K562 (cell line): ENCODE measurements at regions not wholly inside any gene's neighbourhood (a gene's known extent, or its start where the extent isn't known, plus 50 kb on each side); places are given as distances from the start of the nearest gene placed in this dataset.

Experiments used
- ATAC-seq: fragments of 200-7000 bp; cut with Tn5 transposase; 3 replicates; pipeline ENCODE4 v1.9.1; 2020; ENCODE audit warnings: moderate library complexity
- BruUV-seq: library from RNA; stranded (reverse); fragments of 400-500 nt; replicated peaks from 2 replicates; lab custom pipeline; 2021; lab: Mats Ljungman, UMichigan
- CTCF ChIA-PET: fragments of 300-600 bp; formaldehyde crosslinking; extraction: SDS; loops from one replicate; lab custom pipeline; 2021; ENCODE audit warnings: low intra/inter-chr PET ratio; lab: Yijun Ruan, JAX
- POLR2A ChIA-PET: fragments of 300-600, 350-650 bp; sonication (Branson Sonifier 250); formaldehyde crosslinking; extraction: SDS; loops from one replicate; lab custom pipeline; 2021; ENCODE audit warnings: antibody characterized with exemption, inconsistent platforms; lab: Yijun Ruan, JAX
- DNase-seq, 4 experiments: peaks; one replicate each; pipeline versions ENCODE4 v3.0.0 to v3.0.0-alpha.2; 2011 to 2018; ENCODE audit warnings: low spot score in 3 of 4, mixed read lengths in 3 of 4; ENCODE audit errors: extremely low read depth in 1 of 4
- FAIRE-seq: peaks from 2 replicates; lab custom pipeline; 2011; peaks lifted over from hg19 to GRCh38; lab: Jason Lieb, UNC
- H2AFZ ChIP-seq: 2 replicates; pipeline ENCODE4 v1.6.0; 2011; ENCODE audit warnings: low read depth, low read length, control low read depth, inconsistent platforms
- H3K27ac ChIP-seq: fragments of 200-600 bp; 3 replicates; pipeline ENCODE4 v1.8.0; 2011; ENCODE audit warnings: low read depth, mild to moderate bottlenecking, control low read depth, inconsistent platforms, low read length, moderate library complexity, mixed read lengths; ENCODE audit errors: extremely low read depth
- H3K27me3 ChIP-seq, 2 experiments: fragments of 300-600 bp in 1 of 2; 2 replicates in 1 of 2; 3 replicates in 1 of 2; pipeline versions ENCODE4 v1.6.0 to v1.8.0; 2011; ENCODE audit warnings: inconsistent platforms in 2 of 2, low read length in 2 of 2, mild to moderate bottlenecking in 1 of 2, mixed read lengths in 1 of 2, moderate library complexity in 1 of 2; ENCODE audit not compliant: control insufficient read depth in 2 of 2, insufficient read depth in 2 of 2
- H3K36me3 ChIP-seq: fragments of 300-600 bp; 3 replicates; pipeline ENCODE4 v1.8.0; 2011; ENCODE audit warnings: mild to moderate bottlenecking, low read length, inconsistent platforms; ENCODE audit not compliant: control insufficient read depth, insufficient read depth
- H3K4me1 ChIP-seq, 2 experiments: fragments of 200-600 bp in 1 of 2; replicated peaks in 1 of 2; 2 replicates in 1 of 2; 3 replicates in 1 of 2; pipeline versions ENCODE4 v1.5.1 to v1.8.0; 2011; ENCODE audit warnings: inconsistent platforms in 2 of 2, low read length in 2 of 2, mild to moderate bottlenecking in 1 of 2, mixed read lengths in 1 of 2, moderate library complexity in 1 of 2; ENCODE audit not compliant: control insufficient read depth in 2 of 2, insufficient read depth in 2 of 2
- H3K4me2 ChIP-seq: 2 replicates; pipeline ENCODE4 v1.6.1; 2011; ENCODE audit warnings: low read length, control low read depth, inconsistent platforms, mixed read lengths; ENCODE audit not compliant: insufficient read depth
- H3K4me3 ChIP-seq: fragments of 200-600 bp; sonication (generic), shearing (Covaris generic); 2 replicates; pipeline ENCODE4 v1.5.1; 2016; ENCODE audit warnings: control low read depth, inconsistent platforms
- H3K79me2 ChIP-seq: fragments of 200-600 bp; 3 replicates; pipeline ENCODE4 v1.8.0; 2011; ENCODE audit warnings: low read length, inconsistent platforms; ENCODE audit not compliant: control insufficient read depth, insufficient read depth
- H3K9ac ChIP-seq, 2 experiments: 2 replicates each; pipeline versions ENCODE4 v1.6.0 to v1.6.1; 2011; ENCODE audit warnings: low read depth in 2 of 2, low read length in 2 of 2, control low read depth in 1 of 2, inconsistent platforms in 1 of 2, mild to moderate bottlenecking in 1 of 2, mixed read lengths in 1 of 2; ENCODE audit not compliant: insufficient read depth in 1 of 2
- H3K9me1 ChIP-seq: one replicate; pipeline ENCODE4 v1.6.0; 2011; ENCODE audit warnings: inconsistent platforms, mild to moderate bottlenecking, low read length, moderate library complexity; ENCODE audit not compliant: control insufficient read depth, insufficient read depth
- H3K9me3 ChIP-seq: replicated peaks from 2 replicates; pipeline ENCODE4 v1.5.1; 2011; ENCODE audit warnings: low read depth, low read length, inconsistent platforms; ENCODE audit not compliant: control insufficient read depth, insufficient read depth
- H4K20me1 ChIP-seq: replicated peaks from 2 replicates; pipeline ENCODE4 v1.6.1; 2011; ENCODE audit warnings: low read length, inconsistent platforms, mixed read lengths; ENCODE audit not compliant: control insufficient read depth, insufficient read depth
- CAMTA2 ChIP-seq: fragments of 250-450 bp; sonication (Bioruptor Pico); conservative IDR thresholded peaks from 2 replicates; pipeline ENCODE4 v1.5.1; 2022
- CBFA2T2 ChIP-seq: fragments of 450-650 bp; conservative IDR thresholded peaks from 2 replicates; pipeline ENCODE4 v1.6.1; 2017; ENCODE audit warnings: mild to moderate bottlenecking
- DACH1 ChIP-seq: fragments of 450-650 bp; IDR thresholded peaks from 2 replicates; pipeline ENCODE4 v1.6.1; 2018; ENCODE audit not compliant: partially characterized antibody
- E2F4 ChIP-seq: sonication (generic); formaldehyde crosslinking; IDR thresholded peaks from 2 replicates; pipeline ENCODE4 v1.8.0; 2022; ENCODE audit warnings: mild to moderate bottlenecking, low read depth, missing genetic modification reagents
- GABPB1 ChIP-seq: sonication (generic); formaldehyde crosslinking; IDR thresholded peaks from 2 replicates; pipeline ENCODE4 v1.8.0; 2022; ENCODE audit warnings: mild to moderate bottlenecking, missing genetic modification reagents
- GATAD2B ChIP-seq: fragments of 450-650 bp; IDR thresholded peaks from 2 replicates; pipeline ENCODE4 v1.6.1; 2017; ENCODE audit warnings: mild to moderate bottlenecking, borderline replicate concordance
- HDAC3 ChIP-seq: fragments of 450-650 bp; IDR thresholded peaks from 2 replicates; pipeline ENCODE4 v1.6.1; 2018; ENCODE audit warnings: borderline replicate concordance, mild to moderate bottlenecking, moderate library complexity; ENCODE audit not compliant: partially characterized antibody
- HMG20A ChIP-seq: fragments of 450-650 bp; formaldehyde crosslinking; conservative IDR thresholded peaks from 2 replicates; pipeline ENCODE4 v1.4.0; 2020; ENCODE audit warnings: mild to moderate bottlenecking, mixed read lengths
- HMG20B ChIP-seq: fragments of 250-450 bp; sonication (Bioruptor Pico); IDR thresholded peaks from 2 replicates; pipeline ENCODE4 v1.5.0; 2021; ENCODE audit warnings: mild to moderate bottlenecking
- LEF1 ChIP-seq: fragments of 450-650 bp; IDR thresholded peaks from 2 replicates; pipeline ENCODE4 v1.6.1; 2016; ENCODE audit warnings: mild to moderate bottlenecking
- MAFF ChIP-seq: IDR thresholded peaks from 2 replicates; pipeline ENCODE4 v1.6.1; 2012; ENCODE audit warnings: low read length, improper control_type of control experiment
- MLLT1 ChIP-seq, 2 experiments: fragments of 450-650 bp; IDR thresholded peaks; 2 replicates each; pipeline ENCODE4 v1.6.1; 2016
- MTF1 ChIP-seq: fragments of 250-450 bp; sonication (Bioruptor Pico); IDR thresholded peaks from 2 replicates; pipeline ENCODE4 v1.9.0; 2021; ENCODE audit warnings: moderate library complexity, mild to moderate bottlenecking, inconsistent platforms, borderline replicate concordance
- POLR2B ChIP-seq: fragments of 450-650 bp; IDR thresholded peaks from 2 replicates; pipeline ENCODE4 v1.6.1; 2018; ENCODE audit warnings: low read depth; ENCODE audit not compliant: partially characterized antibody
- ZBTB1 ChIP-seq: sonication (generic); formaldehyde crosslinking; IDR thresholded peaks from 2 replicates; pipeline ENCODE4 v1.8.1; 2023; ENCODE audit warnings: missing genetic modification reagents, low read depth, mild to moderate bottlenecking, borderline replicate concordance
- ZNF134 ChIP-seq: fragments of 250-450 bp; sonication (Bioruptor Pico); conservative IDR thresholded peaks from 2 replicates; pipeline ENCODE4 v1.4.0; 2020
- ZNF655 ChIP-seq: fragments of 250-450 bp; sonication (Bioruptor Pico); IDR thresholded peaks from 2 replicates; pipeline ENCODE4 v1.5.0; 2021
- ZNF785 ChIP-seq: fragments of 250-450 bp; sonication (Bioruptor Pico); IDR thresholded peaks from 2 replicates; pipeline ENCODE4 v1.4.0; 2020; ENCODE audit warnings: mild to moderate bottlenecking
- WGBS: fragments of 100-300 bp; shearing (Covaris generic); methylation state at CpG from one replicate; pipeline ENCODE4 v1.1.6; 2016; ENCODE audit warnings: low coverage, mixed read lengths; ENCODE audit not compliant: insufficient coverage; ENCODE audit errors: missing lambda C conversion rate; 5-methylcytosine and 5-hydroxymethylcytosine counted together
- in situ Hi-C: fragments of 300-500 bp; cut with MboI; formaldehyde crosslinking; loops from 4 replicates; pipeline ENCODE4 v1.15.0; 2018; ENCODE audit warnings: inconsistent platforms, mixed read lengths
- intact Hi-C: fragments of 100-400 bp; cut with micrococcal nuclease; formaldehyde crosslinking; loops from 2 replicates; pipeline ENCODE4 v1.14.2; 2022

GRCh38 chr10:33616956-33617355 lies 282.5 kb upstream of the NRP1 start:
- Histone ChIP-seq H3K27me3 (no peaks in the 10 kb centered on the region), H3K9me1 (no peaks in the 10 kb centered on the region)
- no peak for ATAC-seq
- TF ChIP-seq GABPB1, result no peak
- TF ChIP-seq POLR2B, result no peak
- TF ChIP-seq ZBTB1, result no peak
- no peak for TF ChIP-seq CBFA2T2
- TF ChIP-seq E2F4 (CRISPR knock-in tag), result no peak
- TF ChIP-seq HMG20B (CRISPR knock-in tag), result no peak
- TF ChIP-seq MLLT1 (IDR thresholded peaks at IDR 0.05), result no peak
- TF ChIP-seq ZNF134, result no peak
- TF ChIP-seq MTF1, result no peak
- no peak for TF ChIP-seq CAMTA2 (CRISPR knock-in tag)
- no peak for TF ChIP-seq GATAD2B
- no peak for TF ChIP-seq HMG20A
- no peak for TF ChIP-seq MAFF
- TF ChIP-seq LEF1, result no peak
- no peak for TF ChIP-seq ZNF785 (CRISPR knock-in tag)
- no peak for TF ChIP-seq HDAC3
- TF ChIP-seq DACH1, result no peak
- TF ChIP-seq ZNF655 (CRISPR knock-in tag), result no peak
- TF ChIP-seq, all 486 proteins: peak for 0
- H3K9me3 ChIP-seq, result no peaks in the 10 kb centered on the region
- FAIRE-seq, result no peak
- ChIA-PET POLR2A (no interaction called here), CTCF (no interaction called here)
- no TSS peak for BruUV-seq
- 0% methylated on average over 1 of the region's 1 CpG for WGBS
- H2AFZ ChIP-seq, result no peak overlapping the region
- no peak for DNase-seq
- H4K20me1 ChIP-seq, result no peaks in the 10 kb centered on the region
- no peak overlapping the region for H3K4me2 ChIP-seq
- in situ Hi-C loops, result no loop called here
- intact Hi-C loops, result no loop called here
- H3K4me1 ChIP-seq, result no peaks in the 10 kb centered on the region; a peak in 1 of 5 replicates
- no peaks in the 10 kb centered on the region for H3K79me2 ChIP-seq
- no peak overlapping the region for H3K27ac ChIP-seq
- H3K36me3 ChIP-seq, result no peaks in the 10 kb centered on the region
- no peak overlapping the region for H3K4me3 ChIP-seq
- no peak overlapping the region for H3K9ac ChIP-seq
